K562 (cell line): ENCODE measurements at regions not wholly inside any gene's neighbourhood (a gene's known extent, or its start where the extent isn't known, plus 50 kb on each side); places are given as distances from the start of the nearest gene placed in this dataset.

Experiments used
- ATAC-seq: fragments of 200-7000 bp; cut with Tn5 transposase; 3 replicates; pipeline ENCODE4 v1.9.1; 2020; ENCODE audit warnings: moderate library complexity
- BruUV-seq: library from RNA; stranded (reverse); fragments of 400-500 nt; replicated peaks from 2 replicates; lab custom pipeline; 2021; lab: Mats Ljungman, UMichigan
- CTCF ChIA-PET: fragments of 300-600 bp; formaldehyde crosslinking; extraction: SDS; loops from one replicate; lab custom pipeline; 2021; ENCODE audit warnings: low intra/inter-chr PET ratio; lab: Yijun Ruan, JAX
- POLR2A ChIA-PET: fragments of 300-600, 350-650 bp; sonication (Branson Sonifier 250); formaldehyde crosslinking; extraction: SDS; loops from one replicate; lab custom pipeline; 2021; ENCODE audit warnings: antibody characterized with exemption, inconsistent platforms; lab: Yijun Ruan, JAX
- DNase-seq, 4 experiments: peaks; one replicate each; pipeline versions ENCODE4 v3.0.0 to v3.0.0-alpha.2; 2011 to 2018; ENCODE audit warnings: low spot score in 3 of 4, mixed read lengths in 3 of 4; ENCODE audit errors: extremely low read depth in 1 of 4
- FAIRE-seq: peaks from 2 replicates; lab custom pipeline; 2011; peaks lifted over from hg19 to GRCh38; lab: Jason Lieb, UNC
- H2AFZ ChIP-seq: 2 replicates; pipeline ENCODE4 v1.6.0; 2011; ENCODE audit warnings: low read depth, low read length, control low read depth, inconsistent platforms
- H3K27ac ChIP-seq: fragments of 200-600 bp; 3 replicates; pipeline ENCODE4 v1.8.0; 2011; ENCODE audit warnings: low read depth, mild to moderate bottlenecking, control low read depth, inconsistent platforms, low read length, moderate library complexity, mixed read lengths; ENCODE audit errors: extremely low read depth
- H3K27me3 ChIP-seq, 2 experiments: fragments of 300-600 bp in 1 of 2; 2 replicates in 1 of 2; 3 replicates in 1 of 2; pipeline versions ENCODE4 v1.6.0 to v1.8.0; 2011; ENCODE audit warnings: inconsistent platforms in 2 of 2, low read length in 2 of 2, mild to moderate bottlenecking in 1 of 2, mixed read lengths in 1 of 2, moderate library complexity in 1 of 2; ENCODE audit not compliant: control insufficient read depth in 2 of 2, insufficient read depth in 2 of 2
- H3K36me3 ChIP-seq: fragments of 300-600 bp; 3 replicates; pipeline ENCODE4 v1.8.0; 2011; ENCODE audit warnings: mild to moderate bottlenecking, low read length, inconsistent platforms; ENCODE audit not compliant: control insufficient read depth, insufficient read depth
- H3K4me1 ChIP-seq, 2 experiments: fragments of 200-600 bp in 1 of 2; replicated peaks in 1 of 2; 2 replicates in 1 of 2; 3 replicates in 1 of 2; pipeline versions ENCODE4 v1.5.1 to v1.8.0; 2011; ENCODE audit warnings: inconsistent platforms in 2 of 2, low read length in 2 of 2, mild to moderate bottlenecking in 1 of 2, mixed read lengths in 1 of 2, moderate library complexity in 1 of 2; ENCODE audit not compliant: control insufficient read depth in 2 of 2, insufficient read depth in 2 of 2
- H3K4me2 ChIP-seq: 2 replicates; pipeline ENCODE4 v1.6.1; 2011; ENCODE audit warnings: low read length, control low read depth, inconsistent platforms, mixed read lengths; ENCODE audit not compliant: insufficient read depth
- H3K4me3 ChIP-seq: fragments of 200-600 bp; sonication (generic), shearing (Covaris generic); 2 replicates; pipeline ENCODE4 v1.5.1; 2016; ENCODE audit warnings: control low read depth, inconsistent platforms
- H3K79me2 ChIP-seq: fragments of 200-600 bp; 3 replicates; pipeline ENCODE4 v1.8.0; 2011; ENCODE audit warnings: low read length, inconsistent platforms; ENCODE audit not compliant: control insufficient read depth, insufficient read depth
- H3K9ac ChIP-seq, 2 experiments: 2 replicates each; pipeline versions ENCODE4 v1.6.0 to v1.6.1; 2011; ENCODE audit warnings: low read depth in 2 of 2, low read length in 2 of 2, control low read depth in 1 of 2, inconsistent platforms in 1 of 2, mild to moderate bottlenecking in 1 of 2, mixed read lengths in 1 of 2; ENCODE audit not compliant: insufficient read depth in 1 of 2
- H3K9me1 ChIP-seq: one replicate; pipeline ENCODE4 v1.6.0; 2011; ENCODE audit warnings: inconsistent platforms, mild to moderate bottlenecking, low read length, moderate library complexity; ENCODE audit not compliant: control insufficient read depth, insufficient read depth
- H3K9me3 ChIP-seq: replicated peaks from 2 replicates; pipeline ENCODE4 v1.5.1; 2011; ENCODE audit warnings: low read depth, low read length, inconsistent platforms; ENCODE audit not compliant: control insufficient read depth, insufficient read depth
- H4K20me1 ChIP-seq: replicated peaks from 2 replicates; pipeline ENCODE4 v1.6.1; 2011; ENCODE audit warnings: low read length, inconsistent platforms, mixed read lengths; ENCODE audit not compliant: control insufficient read depth, insufficient read depth
- ADNP ChIP-seq: fragments of 200-800 bp; sonication (Bioruptor generic); IDR thresholded peaks from 2 replicates; pipeline ENCODE4 v1.6.1; 2016; ENCODE audit warnings: missing genetic modification characterization, missing compliant biosample characterization
- ESRRA ChIP-seq: fragments of 450-650 bp; IDR thresholded peaks from 2 replicates; pipeline ENCODE4 v1.6.1; 2014; ENCODE audit warnings: low read depth, mild to moderate bottlenecking, moderate library complexity, borderline replicate concordance
- NCOA6 ChIP-seq: fragments of 450-650 bp; IDR thresholded peaks from 2 replicates; pipeline ENCODE4 v1.6.1; 2017; ENCODE audit warnings: mild to moderate bottlenecking
- NFATC3 ChIP-seq: fragments of 450-650 bp; IDR thresholded peaks from 2 replicates; pipeline ENCODE4 v1.6.1; 2017; ENCODE audit warnings: mild to moderate bottlenecking
- PHB ChIP-seq: fragments of 250-450 bp; sonication (Bioruptor Pico); IDR thresholded peaks from 2 replicates; pipeline ENCODE4 v1.5.0; 2021
- ZNF785 ChIP-seq: fragments of 250-450 bp; sonication (Bioruptor Pico); IDR thresholded peaks from 2 replicates; pipeline ENCODE4 v1.4.0; 2020; ENCODE audit warnings: mild to moderate bottlenecking
- WGBS: fragments of 100-300 bp; shearing (Covaris generic); methylation state at CpG from one replicate; pipeline ENCODE4 v1.1.6; 2016; ENCODE audit warnings: low coverage, mixed read lengths; ENCODE audit not compliant: insufficient coverage; ENCODE audit errors: missing lambda C conversion rate; 5-methylcytosine and 5-hydroxymethylcytosine counted together
- in situ Hi-C: fragments of 300-500 bp; cut with MboI; formaldehyde crosslinking; loops from 4 replicates; pipeline ENCODE4 v1.15.0; 2018; ENCODE audit warnings: inconsistent platforms, mixed read lengths
- intact Hi-C: fragments of 100-400 bp; cut with micrococcal nuclease; formaldehyde crosslinking; loops from 2 replicates; pipeline ENCODE4 v1.14.2; 2022

DNA sequence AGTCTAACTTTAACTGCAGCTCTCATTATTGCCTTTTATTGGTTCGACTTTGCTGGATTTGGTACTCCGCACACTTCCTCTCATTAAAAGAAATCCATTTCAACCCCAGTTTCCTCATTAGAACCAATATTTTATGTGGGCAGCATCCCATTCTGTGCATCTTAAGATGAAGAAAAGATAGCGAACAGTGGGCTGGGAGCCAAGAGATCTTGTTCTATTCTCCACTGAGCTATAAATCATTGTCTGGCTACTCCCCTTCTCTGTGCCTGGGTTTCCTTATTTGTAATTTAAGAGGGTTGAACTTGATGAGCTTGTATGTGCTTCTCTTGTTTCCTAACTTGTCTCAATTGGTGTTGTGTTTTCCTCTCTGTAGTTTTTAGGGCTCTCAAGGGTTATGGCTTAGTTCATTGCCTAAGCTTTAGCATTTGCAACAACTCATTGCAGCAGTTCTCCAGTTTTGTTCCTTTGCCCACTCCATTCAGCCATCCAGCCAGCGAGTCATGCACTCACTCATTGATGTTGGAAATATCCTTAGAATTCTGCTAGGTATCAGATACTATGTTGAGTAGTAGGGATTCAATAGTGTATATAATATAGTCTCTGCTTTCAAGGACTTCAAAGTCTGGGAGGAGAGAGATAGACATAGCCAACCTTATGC lies 273.3 kb upstream of the TNC start:
- TF ChIP-seq NCOA6 (no peak), ESRRA (no peak), NFATC3 (no peak), ADNP (tag) (no peak), ZNF785 (CRISPR knock-in tag) (no peak), PHB (CRISPR knock-in tag) (no peak)
- ATAC-seq (no peak), DNase-seq (no peak), FAIRE-seq (no peak)
- Histone ChIP-seq H3K4me1 (no peaks in the 10 kb centered on the region), H3K9ac (no peak overlapping the region), H2AFZ (no peak overlapping the region), H3K4me3 (no peak overlapping the region), H3K36me3 (no peaks in the 10 kb centered on the region), H3K27ac (no peak overlapping the region), H3K4me2 (no peak overlapping the region), H3K27me3 (no peaks in the 10 kb centered on the region), H4K20me1 (no peaks in the 10 kb centered on the region), H3K9me3 (no peaks in the 10 kb centered on the region; the same call in 1 of the 2 replicates), H3K79me2 (no peaks in the 10 kb centered on the region), H3K9me1 (no peaks in the 10 kb centered on the region)
- intact Hi-C loops (no loop called here), in situ Hi-C loops (no loop called here)
- POLR2A ChIA-PET, result no interaction called here
- WGBS, result 3% methylated on average over 4 of the region's 4 CpGs
- BruUV-seq, result no TSS peak
- CTCF ChIA-PET, result no interaction called here
